K562 (cell line): ENCODE measurements at regions not wholly inside any gene's neighbourhood (a gene's known extent, or its start where the extent isn't known, plus 50 kb on each side); places are given as distances from the start of the nearest gene placed in this dataset.

Experiments
- ATAC-seq: fragments of 200-7000 bp; cut with Tn5 transposase; 3 replicates; pipeline ENCODE4 v1.9.1; 2020; ENCODE audit warnings: moderate library complexity
- BruUV-seq: library from RNA; stranded (reverse); fragments of 400-500 nt; replicated peaks from 2 replicates; lab custom pipeline; 2021; lab: Mats Ljungman, UMichigan
- CTCF ChIA-PET: fragments of 300-600 bp; formaldehyde crosslinking; extraction: SDS; loops from one replicate; lab custom pipeline; 2021; ENCODE audit warnings: low intra/inter-chr PET ratio; lab: Yijun Ruan, JAX
- POLR2A ChIA-PET: fragments of 300-600, 350-650 bp; sonication (Branson Sonifier 250); formaldehyde crosslinking; extraction: SDS; loops from one replicate; lab custom pipeline; 2021; ENCODE audit warnings: antibody characterized with exemption, inconsistent platforms; lab: Yijun Ruan, JAX
- DNase-seq, 4 experiments: peaks; one replicate each; pipeline versions ENCODE4 v3.0.0 to v3.0.0-alpha.2; 2011 to 2018; ENCODE audit warnings: low spot score in 3 of 4, mixed read lengths in 3 of 4; ENCODE audit errors: extremely low read depth in 1 of 4
- FAIRE-seq: peaks from 2 replicates; lab custom pipeline; 2011; peaks lifted over from hg19 to GRCh38; lab: Jason Lieb, UNC
- H2AFZ ChIP-seq: 2 replicates; pipeline ENCODE4 v1.6.0; 2011; ENCODE audit warnings: low read depth, low read length, control low read depth, inconsistent platforms
- H3K27ac ChIP-seq: fragments of 200-600 bp; 3 replicates; pipeline ENCODE4 v1.8.0; 2011; ENCODE audit warnings: low read depth, mild to moderate bottlenecking, control low read depth, inconsistent platforms, low read length, moderate library complexity, mixed read lengths; ENCODE audit errors: extremely low read depth
- H3K27me3 ChIP-seq, 2 experiments: fragments of 300-600 bp in 1 of 2; 2 replicates in 1 of 2; 3 replicates in 1 of 2; pipeline versions ENCODE4 v1.6.0 to v1.8.0; 2011; ENCODE audit warnings: inconsistent platforms in 2 of 2, low read length in 2 of 2, mild to moderate bottlenecking in 1 of 2, mixed read lengths in 1 of 2, moderate library complexity in 1 of 2; ENCODE audit not compliant: control insufficient read depth in 2 of 2, insufficient read depth in 2 of 2
- H3K36me3 ChIP-seq: fragments of 300-600 bp; 3 replicates; pipeline ENCODE4 v1.8.0; 2011; ENCODE audit warnings: mild to moderate bottlenecking, low read length, inconsistent platforms; ENCODE audit not compliant: control insufficient read depth, insufficient read depth
- H3K4me1 ChIP-seq, 2 experiments: fragments of 200-600 bp in 1 of 2; replicated peaks in 1 of 2; 2 replicates in 1 of 2; 3 replicates in 1 of 2; pipeline versions ENCODE4 v1.5.1 to v1.8.0; 2011; ENCODE audit warnings: inconsistent platforms in 2 of 2, low read length in 2 of 2, mild to moderate bottlenecking in 1 of 2, mixed read lengths in 1 of 2, moderate library complexity in 1 of 2; ENCODE audit not compliant: control insufficient read depth in 2 of 2, insufficient read depth in 2 of 2
- H3K4me2 ChIP-seq: 2 replicates; pipeline ENCODE4 v1.6.1; 2011; ENCODE audit warnings: low read length, control low read depth, inconsistent platforms, mixed read lengths; ENCODE audit not compliant: insufficient read depth
- H3K4me3 ChIP-seq: fragments of 200-600 bp; sonication (generic), shearing (Covaris generic); 2 replicates; pipeline ENCODE4 v1.5.1; 2016; ENCODE audit warnings: control low read depth, inconsistent platforms
- H3K79me2 ChIP-seq: fragments of 200-600 bp; 3 replicates; pipeline ENCODE4 v1.8.0; 2011; ENCODE audit warnings: low read length, inconsistent platforms; ENCODE audit not compliant: control insufficient read depth, insufficient read depth
- H3K9ac ChIP-seq, 2 experiments: 2 replicates each; pipeline versions ENCODE4 v1.6.0 to v1.6.1; 2011; ENCODE audit warnings: low read depth in 2 of 2, low read length in 2 of 2, control low read depth in 1 of 2, inconsistent platforms in 1 of 2, mild to moderate bottlenecking in 1 of 2, mixed read lengths in 1 of 2; ENCODE audit not compliant: insufficient read depth in 1 of 2
- H3K9me1 ChIP-seq: one replicate; pipeline ENCODE4 v1.6.0; 2011; ENCODE audit warnings: inconsistent platforms, mild to moderate bottlenecking, low read length, moderate library complexity; ENCODE audit not compliant: control insufficient read depth, insufficient read depth
- H3K9me3 ChIP-seq: replicated peaks from 2 replicates; pipeline ENCODE4 v1.5.1; 2011; ENCODE audit warnings: low read depth, low read length, inconsistent platforms; ENCODE audit not compliant: control insufficient read depth, insufficient read depth
- H4K20me1 ChIP-seq: replicated peaks from 2 replicates; pipeline ENCODE4 v1.6.1; 2011; ENCODE audit warnings: low read length, inconsistent platforms, mixed read lengths; ENCODE audit not compliant: control insufficient read depth, insufficient read depth
- DEAF1 ChIP-seq: fragments of 450-650 bp; formaldehyde crosslinking; IDR thresholded peaks from 2 replicates; pipeline ENCODE4 v1.4.0; 2020; ENCODE audit warnings: mild to moderate bottlenecking, moderate library complexity
- E2F3 ChIP-seq: fragments of 250-450 bp; sonication (Bioruptor Pico); IDR thresholded peaks from 2 replicates; pipeline ENCODE4 v1.4.0; 2020; ENCODE audit warnings: mild to moderate bottlenecking
- PCBP1 ChIP-seq: fragments of 200-400 bp; formaldehyde crosslinking; IDR thresholded peaks from 2 replicates; pipeline ENCODE4 v1.6.1; 2018; ENCODE audit warnings: mild to moderate bottlenecking, low read depth, low read length; ENCODE audit not compliant: poor library complexity, severe bottlenecking
- PHB2 ChIP-seq: fragments of 450-650 bp; IDR thresholded peaks from 2 replicates; pipeline ENCODE4 v1.6.1; 2017; ENCODE audit warnings: low read depth
- POLR2A ChIP-seq: fragments of 450-650 bp; conservative IDR thresholded peaks from 2 replicates; pipeline ENCODE4 v1.6.1; 2016
- RBM25 ChIP-seq: fragments of 200-400 bp; formaldehyde crosslinking; IDR thresholded peaks from 2 replicates; pipeline ENCODE4 v1.6.1; 2018; ENCODE audit warnings: low read length, low read depth, moderate library complexity; ENCODE audit not compliant: severe bottlenecking
- XRCC3 ChIP-seq: fragments of 450-650 bp; IDR thresholded peaks from 2 replicates; pipeline ENCODE4 v1.6.1; 2017; ENCODE audit warnings: mild to moderate bottlenecking, moderate library complexity
- ZNF707 ChIP-seq: fragments of 250-450 bp; sonication (Bioruptor Pico); conservative IDR thresholded peaks from 2 replicates; pipeline ENCODE4 v1.8.0; 2022; ENCODE audit warnings: inconsistent platforms, mild to moderate bottlenecking, moderate library complexity
- WGBS: fragments of 100-300 bp; shearing (Covaris generic); methylation state at CpG from one replicate; pipeline ENCODE4 v1.1.6; 2016; ENCODE audit warnings: low coverage, mixed read lengths; ENCODE audit not compliant: insufficient coverage; ENCODE audit errors: missing lambda C conversion rate; 5-methylcytosine and 5-hydroxymethylcytosine counted together
- in situ Hi-C: fragments of 300-500 bp; cut with MboI; formaldehyde crosslinking; loops from 4 replicates; pipeline ENCODE4 v1.15.0; 2018; ENCODE audit warnings: inconsistent platforms, mixed read lengths
- intact Hi-C: fragments of 100-400 bp; cut with micrococcal nuclease; formaldehyde crosslinking; loops from 2 replicates; pipeline ENCODE4 v1.14.2; 2022

- POLR2A ChIA-PET, result no interaction called here
- FAIRE-seq, result no peak
- intact Hi-C loops, result no loop called here
Observed at GRCh38 chr1:79749607-79750006, 743.1 kb upstream of the ADGRL4 start.

More at GRCh38 chr1:79749607-79750006, 743.1 kb upstream of the ADGRL4 start:
- Histone ChIP-seq H3K4me1 (no peaks in the 10 kb centered on the region), H3K9me1 (no peaks in the 10 kb centered on the region), H4K20me1 (no peaks in the 10 kb centered on the region), H3K4me2 (no peak overlapping the region), H3K9ac (no peak overlapping the region), H3K4me3 (no peak overlapping the region), H3K27me3 (no peaks in the 10 kb centered on the region), H3K36me3 (no peaks in the 10 kb centered on the region), H3K9me3 (no peaks in the 10 kb centered on the region), H3K27ac (no peak overlapping the region), H3K79me2 (no peaks in the 10 kb centered on the region), H2AFZ (no peak overlapping the region)
- TF ChIP-seq PCBP1, result no peak
- no peak for TF ChIP-seq ZNF707 (CRISPR knock-in tag)
- no peak for TF ChIP-seq XRCC3
- TF ChIP-seq E2F3 (CRISPR knock-in tag), result no peak
- TF ChIP-seq POLR2A, result no peak
- TF ChIP-seq DEAF1 (CRISPR knock-in tag), result no peak
- TF ChIP-seq PHB2, result no peak
- no peak for TF ChIP-seq RBM25
- DNase-seq (no peak), ATAC-seq (no peak)
- no TSS peak for BruUV-seq
- CTCF ChIA-PET, result no interaction called here
- 0% methylated on average over 2 of the region's 2 CpGs for WGBS
- in situ Hi-C loops, result no loop called here
